NB4 (cell line): ENCODE measurements at regions not wholly inside any gene's neighbourhood (a gene's known extent, or its start where the extent isn't known, plus 50 kb on each side); places are given as distances from the start of the nearest gene placed in this dataset.

Experiments
- DNase-seq: peaks from one replicate; pipeline ENCODE4 v3.0.0; 2010; ENCODE audit warnings: low read depth
- H3K4me3 ChIP-seq: one replicate; pipeline ENCODE4 v1.5.1; 2011; ENCODE audit warnings: mild to moderate bottlenecking, low read depth, low read length, moderate library complexity
- CTCF ChIP-seq: IDR thresholded peaks from one replicate; pipeline ENCODE4 v1.5.1; 2012; ENCODE audit warnings: low read depth, low read length
- MAX ChIP-seq: IDR thresholded peaks from 2 replicates; pipeline ENCODE4 v1.6.1; 2011; ENCODE audit warnings: low read depth, low read length
- MYC ChIP-seq: IDR thresholded peaks from 2 replicates; pipeline ENCODE4 v1.6.1; 2011; ENCODE audit warnings: low read depth, low read length
- POLR2A ChIP-seq: IDR thresholded peaks from 2 replicates; pipeline ENCODE4 v1.6.1; 2011; ENCODE audit warnings: mild to moderate bottlenecking; ENCODE audit not compliant: insufficient read length; ENCODE audit errors: extremely low read depth

GRCh38 chr15:61584410-61584809 lies 355.3 kb upstream of the RORA start:
- TF ChIP-seq MYC (no peak), CTCF (no peak), MAX (no peak), POLR2A (no peak)
- H3K4me3 ChIP-seq, result no peak overlapping the region
- DNase-seq, result peak; percentile 20

GRCh38 chr15:61582092-61582491 lies 353.0 kb upstream of the RORA start:
- TF ChIP-seq CTCF, result no peak
- no peak for TF ChIP-seq MAX
- no peak for TF ChIP-seq POLR2A
- TF ChIP-seq MYC, result no peak
- no peak for DNase-seq
- H3K4me3 ChIP-seq, result no peak overlapping the region

GRCh38 chr15:61575597-61575996 lies 346.5 kb upstream of the RORA start:
- TF ChIP-seq POLR2A, result no peak
- DNase-seq, result no peak

GRCh38 chr15:61571026-61571425 lies 341.9 kb upstream of the RORA start:
- no peak for DNase-seq
- no peak overlapping the region for H3K4me3 ChIP-seq
- TF ChIP-seq CTCF (no peak), POLR2A (no peak), MAX (no peak), MYC (no peak)

More at GRCh38 chr15:61575597-61575996, 346.5 kb upstream of the RORA start:
- no peak overlapping the region for H3K4me3 ChIP-seq

- DNase-seq, result no peak
- TF ChIP-seq MYC, result no peak
- TF ChIP-seq CTCF, result no peak
- no peak for TF ChIP-seq POLR2A
- no peak for TF ChIP-seq MAX
- no peak overlapping the region for H3K4me3 ChIP-seq
Measured at GRCh38 chr15:61564785-61565184, 335.7 kb upstream of the RORA start.

- H3K4me3 ChIP-seq, result no peak overlapping the region
- DNase-seq, result no peak
- no peak for TF ChIP-seq POLR2A
- no peak for TF ChIP-seq MYC
- TF ChIP-seq CTCF, result no peak
- no peak for TF ChIP-seq MAX
Measured at GRCh38 chr15:61558172-61559136, 329.4 kb upstream of the RORA start.
